Mucosa of rectum (tissue), 2 donors: ENCODE measurements at regions not wholly inside any gene's neighbourhood (a gene's known extent, or its start where the extent isn't known, plus 50 kb on each side); places are given as distances from the start of the nearest gene placed in this dataset.

Experiments
- H3K27ac ChIP-seq, 2 donors: one replicate each; pipeline ENCODE4 v1.7.0; 2013; ENCODE audit warnings: inconsistent platforms in 2 of 2, low read depth in 2 of 2, low read length in 2 of 2
- H3K27me3 ChIP-seq, 2 donors: one replicate each; pipeline ENCODE4 v1.7.0; 2013; ENCODE audit warnings: low read length in 2 of 2; ENCODE audit not compliant: control insufficient read depth in 2 of 2, insufficient read depth in 2 of 2
- H3K36me3 ChIP-seq, 2 donors: one replicate each; pipeline ENCODE4 v1.7.0; 2013; ENCODE audit warnings: low read length in 2 of 2; ENCODE audit not compliant: control insufficient read depth in 2 of 2, insufficient read depth in 2 of 2
- H3K4me1 ChIP-seq, 2 donors: one replicate each; pipeline ENCODE4 v1.7.0; 2013; ENCODE audit warnings: low read length in 2 of 2, mild to moderate bottlenecking in 1 of 2; ENCODE audit not compliant: control insufficient read depth in 2 of 2, insufficient read depth in 2 of 2
- H3K4me3 ChIP-seq, 2 donors: one replicate each; pipeline ENCODE4 v1.7.0; 2013; ENCODE audit warnings: low read length in 2 of 2
- H3K9ac ChIP-seq, 2 donors: one replicate each; pipeline ENCODE4 v1.7.0; 2013; ENCODE audit warnings: low read length in 2 of 2, low read depth in 1 of 2, mild to moderate bottlenecking in 1 of 2
- H3K9me3 ChIP-seq, 2 donors: one replicate each; pipeline ENCODE4 v1.7.0; 2013; ENCODE audit warnings: low read length in 2 of 2; ENCODE audit not compliant: control insufficient read depth in 2 of 2
- donor health status: healthy.
- donor health status: Normal muscosa, but diverticular disease.

- Histone ChIP-seq H3K27me3 (no peaks in the 10 kb centered on the region), H3K9me3 (no peaks in the 10 kb centered on the region), H3K27ac (no peak overlapping the region), H3K36me3 (no peaks in the 10 kb centered on the region), H3K4me3 (no peak overlapping the region), H3K4me1 (no peaks in the 10 kb centered on the region), H3K9ac (no peak overlapping the region)
Observed at GRCh38 chr9:29669613-29670012, 2096.3 kb upstream of the C9orf72 start.

- H3K4me1 ChIP-seq = no peaks in the 10 kb centered on the region
Observed at GRCh38 chr9:29685531-29685930, 2112.2 kb upstream of the C9orf72 start.

GRCh38 chr9:29691145-29691544 lies 2117.9 kb upstream of the C9orf72 start:
- no peak overlapping the region for H3K27ac ChIP-seq
- no peak overlapping the region for H3K9ac ChIP-seq
- H3K4me3 ChIP-seq = no peak overlapping the region
- no peaks in the 10 kb centered on the region for H3K4me1 ChIP-seq
- H3K36me3 ChIP-seq = no peaks in the 10 kb centered on the region
- peaks cover 0 to 4% of the 10 kb centered on the region in 2 donors for H3K9me3 ChIP-seq
- H3K27me3 ChIP-seq = no peaks in the 10 kb centered on the region

More at GRCh38 chr9:29685531-29685930, 2112.2 kb upstream of the C9orf72 start:
- Histone ChIP-seq H3K27me3 (no peaks in the 10 kb centered on the region), H3K9ac (no peak overlapping the region), H3K4me3 (no peak overlapping the region), H3K27ac (no peak overlapping the region), H3K9me3 (no peaks in the 10 kb centered on the region), H3K36me3 (no peaks in the 10 kb centered on the region)

GRCh38 chr9:29691758-29692407 lies 2118.6 kb upstream of the C9orf72 start:
- Histone ChIP-seq H3K36me3 (no peaks in the 10 kb centered on the region), H3K27me3 (no peaks in the 10 kb centered on the region), H3K9me3 (peaks cover 0 to 4% of the 10 kb centered on the region in 2 donors), H3K4me1 (no peaks in the 10 kb centered on the region), H3K4me3 (no peak overlapping the region), H3K27ac (no peak overlapping the region), H3K9ac (no peak overlapping the region)

GRCh38 chr9:29697011-29697410 lies 2123.7 kb upstream of the C9orf72 start:
- no peak overlapping the region for H3K27ac ChIP-seq
- no peaks in the 10 kb centered on the region for H3K4me1 ChIP-seq
- H3K36me3 ChIP-seq = no peaks in the 10 kb centered on the region
- no peak overlapping the region for H3K4me3 ChIP-seq
- peaks cover 0 to 1% of the 10 kb centered on the region in 2 donors for H3K9me3 ChIP-seq
- H3K9ac ChIP-seq = no peak overlapping the region
- H3K27me3 ChIP-seq = no peaks in the 10 kb centered on the region

- Histone ChIP-seq H3K4me3 (no peak overlapping the region), H3K9ac (no peak overlapping the region), H3K27me3 (no peaks in the 10 kb centered on the region), H3K27ac (no peak overlapping the region), H3K4me1 (no peaks in the 10 kb centered on the region), H3K9me3 (no peaks in the 10 kb centered on the region), H3K36me3 (no peaks in the 10 kb centered on the region)
Observed at GRCh38 chr9:29701559-29701958, 2128.3 kb upstream of the C9orf72 start.

GRCh38 chr9:29701971-29702370 lies 2128.7 kb upstream of the C9orf72 start:
- Histone ChIP-seq H3K36me3 (no peaks in the 10 kb centered on the region), H3K27me3 (no peaks in the 10 kb centered on the region), H3K9me3 (no peaks in the 10 kb centered on the region), H3K4me3 (no peak overlapping the region), H3K27ac (no peak overlapping the region), H3K4me1 (no peaks in the 10 kb centered on the region), H3K9ac (no peak overlapping the region)

GRCh38 chr9:29714860-29715259 lies 2141.6 kb upstream of the C9orf72 start:
- Histone ChIP-seq H3K27ac (no peak overlapping the region), H3K4me3 (no peak overlapping the region), H3K27me3 (no peaks in the 10 kb centered on the region), H3K9me3 (no peaks in the 10 kb centered on the region), H3K36me3 (no peaks in the 10 kb centered on the region), H3K9ac (no peak overlapping the region), H3K4me1 (no peaks in the 10 kb centered on the region)

GRCh38 chr9:29717631-29718030 lies 2144.3 kb upstream of the C9orf72 start:
- no peaks in the 10 kb centered on the region for H3K9me3 ChIP-seq
- no peaks in the 10 kb centered on the region for H3K27me3 ChIP-seq
- no peak overlapping the region for H3K4me3 ChIP-seq
- no peak overlapping the region for H3K9ac ChIP-seq
- H3K4me1 ChIP-seq = no peaks in the 10 kb centered on the region
- no peaks in the 10 kb centered on the region for H3K36me3 ChIP-seq
- H3K27ac ChIP-seq = no peak overlapping the region

- Histone ChIP-seq H3K27me3 (no peaks in the 10 kb centered on the region), H3K4me3 (no peak overlapping the region), H3K4me1 (no peaks in the 10 kb centered on the region), H3K9ac (no peak overlapping the region), H3K36me3 (no peaks in the 10 kb centered on the region), H3K27ac (no peak overlapping the region), H3K9me3 (no peaks in the 10 kb centered on the region)
Observed at GRCh38 chr9:29730163-29730562, 2156.9 kb upstream of the C9orf72 start.

- Histone ChIP-seq H3K9ac (no peak overlapping the region), H3K9me3 (no peaks in the 10 kb centered on the region), H3K4me3 (no peak overlapping the region), H3K4me1 (no peaks in the 10 kb centered on the region), H3K27ac (no peak overlapping the region), H3K27me3 (no peaks in the 10 kb centered on the region), H3K36me3 (no peaks in the 10 kb centered on the region)
Observed at GRCh38 chr9:29740518-29740917, 2167.2 kb upstream of the C9orf72 start.
